ENCODE measurements at regions not wholly inside any gene's neighbourhood (a gene's known extent, or its start where the extent isn't known, plus 50 kb on each side); places are given as distances from the start of the nearest gene placed in this dataset.

- TF ChIP-seq CTCF (IDR thresholded peaks at IDR 0.05) (no peak), POLR2A (IDR thresholded peaks at IDR 0.05) (no peak), POLR2AphosphoS5 (IDR thresholded peaks at IDR 0.05) (no peak)
These were observed 215.3 kb downstream of the OPA1 start for GRCh38 chr3:193808317-193808716.

All from prostate gland (tissue), 2 donors.